HK-2 (cell line): ENCODE measurements at regions not wholly inside any gene's neighbourhood (a gene's known extent, or its start where the extent isn't known, plus 50 kb on each side); places are given as distances from the start of the nearest gene placed in this dataset.
A peak's percentile ranks its signal among the peaks of the same experiment; 100 is the strongest.
"Not testable (repeated sequence)": the region's sequence is repeated elsewhere in the genome, so short reads cannot be mapped to it uniquely, and the experiment has no call there.

Experiments
- DNase-seq: peaks from one replicate; pipeline ENCODE4 v3.0.0-alpha.2; 2018; ENCODE audit not compliant: unreplicated experiment

- no peak for DNase-seq
These were observed 368.6 kb upstream of the RGS6 start for GRCh38 chr14:71563492-71564153.

- DNase-seq, result no peak
These were observed 366.0 kb upstream of the RGS6 start for GRCh38 chr14:71566276-71566675.

- not testable (repeated sequence) for DNase-seq
These were observed 364.6 kb upstream of the RGS6 start for GRCh38 chr14:71567499-71568133.

GRCh38 chr14:71574976-71575375, 357.3 kb upstream of the RGS6 start:
- no peak for DNase-seq

GRCh38 chr14:71576472-71576871, 355.8 kb upstream of the RGS6 start:
- DNase-seq, result no peak

GRCh38 chr14:71579331-71579730, 352.9 kb upstream of the RGS6 start:
- no peak for DNase-seq

- DNase-seq, result no peak
These were observed 349.5 kb upstream of the RGS6 start for GRCh38 chr14:71582705-71583104.

GRCh38 chr14:71583194-71583593, 349.0 kb upstream of the RGS6 start:
- no peak for DNase-seq

GRCh38 chr14:71583705-71584104, 348.5 kb upstream of the RGS6 start:
- no peak for DNase-seq

- DNase-seq, result no peak
These were observed 346.9 kb upstream of the RGS6 start for GRCh38 chr14:71585361-71585760.

- no peak for DNase-seq
These were observed 345.9 kb upstream of the RGS6 start for GRCh38 chr14:71586131-71586897.

GRCh38 chr14:71588028-71588427, 344.2 kb upstream of the RGS6 start:
- DNase-seq, result no peak

- no peak for DNase-seq
These were observed 343.5 kb upstream of the RGS6 start for GRCh38 chr14:71588576-71589215.

GRCh38 chr14:71589609-71590008, 342.6 kb upstream of the RGS6 start:
- no peak for DNase-seq

- no peak for DNase-seq
These were observed 342.1 kb upstream of the RGS6 start for GRCh38 chr14:71590131-71590530.

- DNase-seq, result no peak
These were observed 341.0 kb upstream of the RGS6 start for GRCh38 chr14:71591231-71591630.

- DNase-seq, result peak; percentile 7
These were observed 340.3 kb upstream of the RGS6 start for GRCh38 chr14:71591929-71592328.

- DNase-seq, result no peak
These were observed 339.9 kb upstream of the RGS6 start for GRCh38 chr14:71592361-71592760.

GRCh38 chr14:71593966-71594365, 338.3 kb upstream of the RGS6 start:
- no peak for DNase-seq

GRCh38 chr14:71594821-71595220, 337.4 kb upstream of the RGS6 start:
- DNase-seq, result no peak

GRCh38 chr14:71595441-71595840, 336.8 kb upstream of the RGS6 start:
- no peak for DNase-seq

GRCh38 chr14:71597287-71597920, 334.8 kb upstream of the RGS6 start:
- DNase-seq, result no peak
